ENCODE measurements at regions not wholly inside any gene's neighbourhood (a gene's known extent, or its start where the extent isn't known, plus 50 kb on each side); places are given as distances from the start of the nearest gene placed in this dataset.

GRCh38 chr12:46459111-46459510 is 86.5 kb upstream of the SLC38A2 start:
- Histone ChIP-seq H3K4me1 (ENCODE audit: insufficient read depth, low read length) (peaks cover 26% of the 10 kb centered on the region), H3F3A (ENCODE audit: low read length, unreplicated experiment) (no peaks in the 10 kb centered on the region), H2AFZ (ENCODE audit: low read length) (no peak overlapping the region), H3K4me3 (ENCODE audit: low read length) (no peak overlapping the region), H4K20me1 (ENCODE audit: low read length) (no peaks in the 10 kb centered on the region), H3K36me3 (ENCODE audit: low read depth, low read length) (no peaks in the 10 kb centered on the region), H3K4me2 (ENCODE audit: low read length) (no peak overlapping the region), H3K9me3 (ENCODE audit: low read length) (no peaks in the 10 kb centered on the region), H3K9me2 (replicated peaks; ENCODE audit: low read length) (no peaks in the 10 kb centered on the region), H3K9ac (ENCODE audit: low read length) (no peak overlapping the region), H3K27ac (ENCODE audit: low read length) (no peak overlapping the region), H3K27me3 (ENCODE audit: low read length) (no peaks in the 10 kb centered on the region), H3K79me2 (ENCODE audit: low read length) (no peaks in the 10 kb centered on the region)
- no TSS peak for BruUV-seq (replicated peaks)
- ATAC-seq, result no peak
- ChIA-PET CTCF (no interaction called here), POLR2A (ENCODE audit: unreplicated experiment) (no interaction called here)
- intact Hi-C loops (cut with micrococcal nuclease), result no loop called here
- DNase-seq, result no peak
- TF ChIP-seq CTCF (conservative IDR thresholded peaks at IDR 0.05; ENCODE audit: low read depth, low read length) (no peak), EZH2phosphoT487 (IDR thresholded peaks at IDR 0.05; ENCODE audit: borderline replicate concordance, low read length) (no peak), EZH2 (IDR thresholded peaks at IDR 0.05; ENCODE audit: low read length, unreplicated experiment) (no peak)

GRCh38 chr12:46458500-46459102 is 86.0 kb upstream of the SLC38A2 start:
- Histone ChIP-seq H3F3A (ENCODE audit: low read length, unreplicated experiment) (no peaks in the 10 kb centered on the region), H3K4me3 (ENCODE audit: low read length) (no peak overlapping the region), H3K27me3 (ENCODE audit: low read length) (no peaks in the 10 kb centered on the region), H3K4me2 (ENCODE audit: low read length) (no peak overlapping the region), H3K9me3 (ENCODE audit: low read length) (no peaks in the 10 kb centered on the region), H3K79me2 (ENCODE audit: low read length) (no peaks in the 10 kb centered on the region), H2AFZ (ENCODE audit: low read length) (no peak overlapping the region), H4K20me1 (ENCODE audit: low read length) (no peaks in the 10 kb centered on the region), H3K9ac (ENCODE audit: low read length) (no peak overlapping the region), H3K9me2 (replicated peaks; ENCODE audit: low read length) (no peaks in the 10 kb centered on the region), H3K27ac (ENCODE audit: low read length) (no peak overlapping the region), H3K36me3 (ENCODE audit: low read depth, low read length) (no peaks in the 10 kb centered on the region), H3K4me1 (ENCODE audit: insufficient read depth, low read length) (peaks cover 31% of the 10 kb centered on the region)
- no peak for DNase-seq
- no TSS peak for BruUV-seq (replicated peaks)
- ChIA-PET CTCF (no interaction called here), POLR2A (ENCODE audit: unreplicated experiment) (no interaction called here)
- ATAC-seq, result no peak
- TF ChIP-seq CTCF (conservative IDR thresholded peaks at IDR 0.05; ENCODE audit: low read depth, low read length), result no peak
- no peak for TF ChIP-seq EZH2phosphoT487 (IDR thresholded peaks at IDR 0.05; ENCODE audit: borderline replicate concordance, low read length)
- no peak for TF ChIP-seq EZH2 (IDR thresholded peaks at IDR 0.05; ENCODE audit: low read length, unreplicated experiment)
- intact Hi-C loops (cut with micrococcal nuclease), result no loop called here

GRCh38 chr12:46457958-46458357 is 85.4 kb upstream of the SLC38A2 start:
- Histone ChIP-seq H3K4me3 (ENCODE audit: low read length) (no peak overlapping the region), H4K20me1 (ENCODE audit: low read length) (no peaks in the 10 kb centered on the region), H3K9me2 (replicated peaks; ENCODE audit: low read length) (no peaks in the 10 kb centered on the region), H3K27ac (ENCODE audit: low read length) (no peak overlapping the region), H3K4me2 (ENCODE audit: low read length) (no peak overlapping the region), H3K27me3 (ENCODE audit: low read length) (no peaks in the 10 kb centered on the region), H3K4me1 (ENCODE audit: insufficient read depth, low read length) (peaks cover 38% of the 10 kb centered on the region), H2AFZ (ENCODE audit: low read length) (no peak overlapping the region), H3K79me2 (ENCODE audit: low read length) (no peaks in the 10 kb centered on the region), H3K9ac (ENCODE audit: low read length) (no peak overlapping the region), H3K9me3 (ENCODE audit: low read length) (no peaks in the 10 kb centered on the region), H3K36me3 (ENCODE audit: low read depth, low read length) (no peaks in the 10 kb centered on the region), H3F3A (ENCODE audit: low read length, unreplicated experiment) (no peaks in the 10 kb centered on the region)
- DNase-seq (no peak), ATAC-seq (no peak)
- POLR2A ChIA-PET (ENCODE audit: unreplicated experiment), result no interaction called here
- CTCF ChIA-PET, result no interaction called here
- TF ChIP-seq EZH2 (IDR thresholded peaks at IDR 0.05; ENCODE audit: low read length, unreplicated experiment) (no peak), CTCF (conservative IDR thresholded peaks at IDR 0.05; ENCODE audit: low read depth, low read length) (no peak), EZH2phosphoT487 (IDR thresholded peaks at IDR 0.05; ENCODE audit: borderline replicate concordance, low read length) (no peak)
- BruUV-seq (replicated peaks), result no TSS peak
- intact Hi-C loops (cut with micrococcal nuclease), result no loop called here

All from PC-3 (cell line).